ENCODE measurements at regions not wholly inside any gene's neighbourhood (a gene's known extent, or its start where the extent isn't known, plus 50 kb on each side); places are given as distances from the start of the nearest gene placed in this dataset.

- H4K20me1 ChIP-seq (replicated peaks in 1 of 2; ENCODE audit: control insufficient read depth in 1 of 2, insufficient read depth in 2 of 2, low read length in 2 of 2) = no peaks in the 10 kb centered on the region
- DNase-seq (ENCODE audit: low read depth in 1 of 2, low spot score in 2 of 2) (no peak), FAIRE-seq (no peak)
- TF ChIP-seq BCL11A (IDR thresholded peaks at IDR 0.05; ENCODE audit: low read depth in 2 of 2, low read length in 2 of 2) = no peak
- no peak for TF ChIP-seq SP4 (IDR thresholded peaks at IDR 0.05; ENCODE audit: low read length)
- TF ChIP-seq EZH2 (IDR thresholded peaks at IDR 0.05; ENCODE audit: low read depth, low read length, severe bottlenecking) = no peak
- TF ChIP-seq RAD21 (IDR thresholded peaks at IDR 0.05 in 1 of 2, conservative IDR thresholded peaks at IDR 0.05 in 1 of 2; ENCODE audit: low read depth in 2 of 2, low read length in 2 of 2) = no peak
- H3K27me3 ChIP-seq (replicated peaks in 1 of 4; ENCODE audit: control insufficient read depth in 3 of 4, extremely low read depth in 1 of 4, insufficient read depth in 3 of 4, low read length in 3 of 4) = no peaks in the 10 kb centered on the region
- H3K56ac ChIP-seq (replicated peaks; ENCODE audit: insufficient read length, low read depth, low read length) = no peak overlapping the region
- H3K9ac ChIP-seq (replicated peaks in 1 of 4; ENCODE audit: extremely low read depth in 1 of 4, low read depth in 3 of 4, low read length in 3 of 4) = no peak overlapping the region
- H2BK12ac ChIP-seq (ENCODE audit: low read depth, low read length) = no peak overlapping the region
- H4K8ac ChIP-seq (ENCODE audit: extremely low read depth, insufficient read depth, low read length) = no peak overlapping the region
- H3K36me3 ChIP-seq (ENCODE audit: control insufficient read depth in 2 of 4, insufficient read depth in 4 of 4, low read length in 3 of 4) = no peaks in the 10 kb centered on the region
- H3K4me1 ChIP-seq (replicated peaks in 1 of 4; ENCODE audit: control insufficient read depth in 3 of 4, insufficient read depth in 4 of 4, low read length in 3 of 4) = no peaks in the 10 kb centered on the region
- no peak overlapping the region for H2BK120ac ChIP-seq (replicated peaks; ENCODE audit: low read depth, low read length)
- no peaks in the 10 kb centered on the region for H3K9me3 ChIP-seq (ENCODE audit: insufficient read depth in 2 of 2, low read depth in 1 of 2, low read length in 1 of 2)
- ChIA-PET POLR2A (ENCODE audit: partially characterized antibody) (no interaction called here), CTCF (ENCODE audit: partially characterized antibody) (interaction anchor here (1.2 kb wide), 1 partner anchor 20 kb away, joined by 3 read pairs; no protein-coding TSS in a partner anchor)
- H3K4me3 ChIP-seq (ENCODE audit: extremely low read depth in 1 of 4, insufficient read depth in 2 of 4, low read depth in 3 of 4, low read length in 4 of 4) = no peak overlapping the region
- no peak overlapping the region for H3K23ac ChIP-seq (ENCODE audit: insufficient read length)
- no peak overlapping the region for H2AK5ac ChIP-seq (ENCODE audit: low read depth, low read length)
- H2AFZ ChIP-seq (ENCODE audit: low read length) = no peak overlapping the region
- no peak overlapping the region for H4K5ac ChIP-seq (ENCODE audit: insufficient read length, low read depth, low read length)
- WGBS, 2 experiments (ENCODE audit: extremely low coverage in 1 of 2, insufficient coverage in 1 of 2, insufficient read length in 1 of 2, insufficient replicate concordance in 2 of 2, low coverage in 1 of 2, low lambda C conversion rate in 2 of 2, missing lambda C conversion rate in 1 of 2) = 95% methylated on average over 2 of the region's 2 CpGs; no CpG with 5 or more reads in 1 of the 2 experiments
- H3K14ac ChIP-seq (ENCODE audit: insufficient read length) = no peak overlapping the region
- no peak overlapping the region for H3K4ac ChIP-seq (replicated peaks; ENCODE audit: insufficient read length, low read depth, low read length)
- H3K79me2 ChIP-seq (ENCODE audit: control insufficient read depth in 1 of 2, insufficient read depth in 2 of 2, low read length in 2 of 2) = no peaks in the 10 kb centered on the region
- H2BK15ac ChIP-seq (ENCODE audit: low read length) = no peak overlapping the region
- H2BK5ac ChIP-seq (ENCODE audit: low read depth, low read length) = no peak overlapping the region
- H3K79me1 ChIP-seq (ENCODE audit: low read depth, low read length) = no peaks in the 10 kb centered on the region
- no peak overlapping the region for H4K91ac ChIP-seq (replicated peaks; ENCODE audit: insufficient read length, low read length)
- H3K4me2 ChIP-seq (ENCODE audit: insufficient read depth in 1 of 2, low read depth in 2 of 2, low read length in 2 of 2) = no peak overlapping the region
- H2BK20ac ChIP-seq (ENCODE audit: low read length) = no peak overlapping the region
- H3K27ac ChIP-seq (ENCODE audit: low read depth, low read length) = no peak overlapping the region
- no peaks in the 10 kb centered on the region for H3K23me2 ChIP-seq (ENCODE audit: low read depth, low read length)
- no peak overlapping the region for H3K18ac ChIP-seq (ENCODE audit: extremely low read depth, low read length)
Measured at GRCh38 chr7:88615336-88615735, 144.2 kb upstream of the ZNF804B start.
